IPS-11a (cell line): ENCODE measurements at regions not wholly inside any gene's neighbourhood (a gene's known extent, or its start where the extent isn't known, plus 50 kb on each side); places are given as distances from the start of the nearest gene placed in this dataset.

ENCODE experiments used
- H3K4me3 ChIP-seq: one replicate; pipeline ENCODE4 v1.5.1; 2013; ENCODE audit warnings: low read depth, low read length, control low read depth

- H3K4me3 ChIP-seq, result no peak overlapping the region
These were observed 75.2 kb upstream of the CIBAR2 start for GRCh38 chr16:85187447-85187846.

- no peak overlapping the region for H3K4me3 ChIP-seq
These were observed 75.6 kb upstream of the CIBAR2 start for GRCh38 chr16:85187886-85188285.

- H3K4me3 ChIP-seq, result no peak overlapping the region
These were observed 76.8 kb upstream of the CIBAR2 start for GRCh38 chr16:85188822-85189672.

GRCh38 chr16:85190572-85190971 lies 78.3 kb upstream of the CIBAR2 start:
- no peak overlapping the region for H3K4me3 ChIP-seq

- no peak overlapping the region for H3K4me3 ChIP-seq
These were observed 79.2 kb upstream of the CIBAR2 start for GRCh38 chr16:85191341-85191965.

- no peak overlapping the region for H3K4me3 ChIP-seq
These were observed 80.2 kb upstream of the CIBAR2 start for GRCh38 chr16:85192238-85193114.

GRCh38 chr16:85193115-85193493 lies 80.8 kb upstream of the CIBAR2 start:
- no peak overlapping the region for H3K4me3 ChIP-seq

- H3K4me3 ChIP-seq, result no peak overlapping the region
These were observed 81.6 kb upstream of the CIBAR2 start for GRCh38 chr16:85193876-85194275.

- no peak overlapping the region for H3K4me3 ChIP-seq
These were observed 82.3 kb upstream of the CIBAR2 start for GRCh38 chr16:85194307-85195270.

- no peak overlapping the region for H3K4me3 ChIP-seq
These were observed 83.0 kb upstream of the CIBAR2 start for GRCh38 chr16:85195271-85195647.

- H3K4me3 ChIP-seq, result no peak overlapping the region
These were observed 83.9 kb upstream of the CIBAR2 start for GRCh38 chr16:85195900-85196772.

GRCh38 chr16:85196976-85197375 lies 84.7 kb upstream of the CIBAR2 start:
- H3K4me3 ChIP-seq, result no peak overlapping the region

GRCh38 chr16:85197611-85198566 lies 85.6 kb upstream of the CIBAR2 start:
- H3K4me3 ChIP-seq, result no peak overlapping the region

- no peak overlapping the region for H3K4me3 ChIP-seq
These were observed 86.9 kb upstream of the CIBAR2 start for GRCh38 chr16:85199069-85199725.

- no peak overlapping the region for H3K4me3 ChIP-seq
These were observed 87.6 kb upstream of the CIBAR2 start for GRCh38 chr16:85199880-85200279.

- no peak overlapping the region for H3K4me3 ChIP-seq
These were observed 88.4 kb upstream of the CIBAR2 start for GRCh38 chr16:85200471-85201278.

- H3K4me3 ChIP-seq, result no peak overlapping the region
These were observed 89.3 kb upstream of the CIBAR2 start for GRCh38 chr16:85201574-85201973.
